ENCODE measurements at regions not wholly inside any gene's neighbourhood (a gene's known extent, or its start where the extent isn't known, plus 50 kb on each side); places are given as distances from the start of the nearest gene placed in this dataset.

- no peak for TF ChIP-seq RNF219 (CRISPR knock-in tag; IDR thresholded peaks at IDR 0.05)
- TF ChIP-seq RUNX1 (IDR thresholded peaks at IDR 0.05; ENCODE audit: low read depth), result no peak
- TF ChIP-seq KHSRP (IDR thresholded peaks at IDR 0.05), result no peak
- TF ChIP-seq SMARCA4 (IDR thresholded peaks at IDR 0.05), result no peak
- no peak for TF ChIP-seq CHCHD3 (CRISPR knock-in tag; IDR thresholded peaks at IDR 0.05)
- no peak for TF ChIP-seq PHB2 (IDR thresholded peaks at IDR 0.05; ENCODE audit: low read depth)
- TF ChIP-seq ETV6 (IDR thresholded peaks at IDR 0.05; ENCODE audit: borderline replicate concordance in 1 of 2, low read depth in 2 of 2, low read length in 1 of 2), result no peak
- no peak for TF ChIP-seq ETV6 (CRISPR knock-in tag; IDR thresholded peaks at IDR 0.05; ENCODE audit: borderline replicate concordance)
- no peak for TF ChIP-seq E2F4 (CRISPR knock-in tag; IDR thresholded peaks at IDR 0.05; ENCODE audit: low read depth)
Measured at GRCh38 chr4:111475001-111475400, 670.3 kb upstream of the FAM241A start (continued).

- no peak overlapping the region for H3K4me3 ChIP-seq
- H4K20me1 ChIP-seq (replicated peaks; ENCODE audit: control insufficient read depth, insufficient read depth, low read length), result no peaks in the 10 kb centered on the region
- in situ Hi-C loops (cut with MboI), result no loop called here
- no peak for ATAC-seq
- no peak overlapping the region for H3K9ac ChIP-seq (ENCODE audit: insufficient read depth in 1 of 2, low read depth in 2 of 2, low read length in 2 of 2)
- no peak overlapping the region for H2AFZ ChIP-seq (ENCODE audit: low read depth, low read length)
- no peaks in the 10 kb centered on the region for H3K79me2 ChIP-seq (ENCODE audit: control insufficient read depth, insufficient read depth, low read length)
- no peaks in the 10 kb centered on the region for H3K9me1 ChIP-seq (ENCODE audit: control insufficient read depth, insufficient read depth, low read length)
- BruUV-seq (replicated peaks), result no TSS peak
- no peak for FAIRE-seq
- no peak for DNase-seq (ENCODE audit: extremely low read depth in 1 of 4, low spot score in 3 of 4)
- H3K27me3 ChIP-seq (ENCODE audit: control insufficient read depth in 2 of 2, insufficient read depth in 2 of 2, low read length in 2 of 2), result no peaks in the 10 kb centered on the region
- no peaks in the 10 kb centered on the region for H3K4me1 ChIP-seq (replicated peaks in 1 of 2; ENCODE audit: control insufficient read depth in 2 of 2, insufficient read depth in 2 of 2, low read length in 2 of 2)
- H3K27ac ChIP-seq (ENCODE audit: extremely low read depth, low read depth, low read length), result no peak overlapping the region
- POLR2A ChIA-PET, result no interaction called here
- H3K9me3 ChIP-seq (replicated peaks; ENCODE audit: control insufficient read depth, insufficient read depth, low read depth, low read length), result no peaks in the 10 kb centered on the region
- H3K36me3 ChIP-seq (ENCODE audit: control insufficient read depth, insufficient read depth, low read length), result no peaks in the 10 kb centered on the region
- no peak overlapping the region for H3K4me2 ChIP-seq (ENCODE audit: insufficient read depth, low read length)
- CTCF ChIA-PET (ENCODE audit: low intra/inter-chr PET ratio), result no interaction called here
- intact Hi-C loops (cut with micrococcal nuclease), result no loop called here
- WGBS (ENCODE audit: insufficient coverage, low coverage, missing lambda C conversion rate), result 0% methylated on average over 1 of the region's 1 CpG
- TF ChIP-seq THRA (IDR thresholded peaks at IDR 0.05), result no peak
- TF ChIP-seq KLF10 (CRISPR knock-in tag; IDR thresholded peaks at IDR 0.05), result no peak
- TF ChIP-seq BRD4 (IDR thresholded peaks at IDR 0.05), result no peak
- no peak for TF ChIP-seq POLR2H (tag; IDR thresholded peaks at IDR 0.05; ENCODE audit: low read depth)
- no peak for TF ChIP-seq MCM2 (IDR thresholded peaks at IDR 0.05; ENCODE audit: low read depth)
- TF ChIP-seq NR2C1 (IDR thresholded peaks at IDR 0.05), result no peak
- no peak for TF ChIP-seq NR2C1 (tag; IDR thresholded peaks at IDR 0.05)
- TF ChIP-seq GATA2 (CRISPR knock-in tag; IDR thresholded peaks at IDR 0.05), result no peak
- no peak for TF ChIP-seq SRSF1 (IDR thresholded peaks at IDR 0.05; ENCODE audit: low read depth, low read length)
- no peak for TF ChIP-seq SIX5 (IDR thresholded peaks at IDR 0.05; ENCODE audit: borderline replicate concordance in 1 of 2, insufficient read depth in 1 of 2, low read depth in 1 of 2, low read length in 2 of 2)
- TF ChIP-seq U2AF2 (optimal IDR thresholded peaks at IDR 0.05; ENCODE audit: low read depth, low read length), result no peak
- no peak for TF ChIP-seq ZNF121 (CRISPR knock-in tag; conservative IDR thresholded peaks at IDR 0.05)
- no peak for TF ChIP-seq ZZZ3 (IDR thresholded peaks at IDR 0.05)
- no peak for TF ChIP-seq YBX1 (IDR thresholded peaks at IDR 0.05)
Measured at GRCh38 chr4:111475666-111476065, 669.6 kb upstream of the FAM241A start.
